Upper lobe of left lung (tissue), 4 donors: ENCODE measurements at regions not wholly inside any gene's neighbourhood (a gene's known extent, or its start where the extent isn't known, plus 50 kb on each side); places are given as distances from the start of the nearest gene placed in this dataset.

Experiments used
- CTCF ChIP-seq, 6 experiments: fragments of 450-650 bp in 4 of 6; fragments of 200-600 bp in 2 of 6; sonication (generic) in 2 of 6; IDR thresholded peaks; one replicate each; pipeline ENCODE4 v1.5.1; 2016 to 2019; ENCODE audit warnings: antibody characterized with exemption in 6 of 6
- EP300 ChIP-seq, 4 donors: sonication (generic); formaldehyde crosslinking; IDR thresholded peaks; one replicate each; pipeline ENCODE4 v1.5.1; 2017; ENCODE audit warnings: antibody characterized with exemption in 4 of 4, control low read depth in 2 of 4
- POLR2A ChIP-seq, 4 donors: fragments of 450-650 bp; IDR thresholded peaks; one replicate each; pipeline ENCODE4 v1.5.1; 2016 to 2017; ENCODE audit warnings: antibody characterized with exemption in 4 of 4, mild to moderate bottlenecking in 2 of 4
- POLR2AphosphoS5 ChIP-seq, 2 donors: sonication (generic); formaldehyde crosslinking; IDR thresholded peaks; one replicate each; pipeline ENCODE4 v1.5.1; 2017; ENCODE audit warnings: antibody characterized with exemption in 2 of 2

- TF ChIP-seq POLR2A (IDR thresholded peaks at IDR 0.05) (no peak), EP300 (IDR thresholded peaks at IDR 0.05) (no peak), POLR2AphosphoS5 (IDR thresholded peaks at IDR 0.05) (no peak), CTCF (IDR thresholded peaks at IDR 0.05) (no peak)
These were observed 1454.6 kb downstream of the AACS start for GRCh38 chr12:126519833-126520232.
